ENCODE measurements at regions not wholly inside any gene's neighbourhood (a gene's known extent, or its start where the extent isn't known, plus 50 kb on each side); places are given as distances from the start of the nearest gene placed in this dataset.

DNA sequence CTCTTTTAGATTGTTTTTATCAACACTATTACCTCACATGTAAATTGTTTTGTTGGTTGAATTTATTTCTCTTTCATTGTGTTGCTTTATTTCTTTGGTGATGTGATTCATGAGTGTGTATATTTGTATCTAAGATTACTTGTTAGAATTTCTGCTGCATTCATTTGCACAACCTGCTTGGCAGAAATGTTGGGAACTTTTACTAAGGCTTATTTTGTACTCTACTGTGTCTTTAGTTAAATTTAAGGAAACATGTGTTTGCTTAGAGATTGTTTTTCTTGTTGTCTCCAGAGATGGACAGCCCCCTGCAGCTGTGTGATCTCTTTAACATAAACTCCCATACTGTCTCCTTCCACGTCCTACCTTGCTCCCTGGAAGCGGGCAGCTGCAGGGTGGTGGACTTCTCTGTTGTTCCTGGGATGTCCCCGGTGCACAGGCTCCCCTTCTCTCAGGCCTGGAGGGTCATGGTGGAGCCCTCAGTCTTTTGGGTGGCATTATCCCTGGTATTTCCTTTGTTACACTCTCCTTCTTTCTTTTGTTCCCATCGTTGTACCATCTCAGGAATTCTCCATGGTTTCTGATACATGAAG is 212.0 kb upstream of the SPRY2 start:
- TF ChIP-seq, protein P1, sequence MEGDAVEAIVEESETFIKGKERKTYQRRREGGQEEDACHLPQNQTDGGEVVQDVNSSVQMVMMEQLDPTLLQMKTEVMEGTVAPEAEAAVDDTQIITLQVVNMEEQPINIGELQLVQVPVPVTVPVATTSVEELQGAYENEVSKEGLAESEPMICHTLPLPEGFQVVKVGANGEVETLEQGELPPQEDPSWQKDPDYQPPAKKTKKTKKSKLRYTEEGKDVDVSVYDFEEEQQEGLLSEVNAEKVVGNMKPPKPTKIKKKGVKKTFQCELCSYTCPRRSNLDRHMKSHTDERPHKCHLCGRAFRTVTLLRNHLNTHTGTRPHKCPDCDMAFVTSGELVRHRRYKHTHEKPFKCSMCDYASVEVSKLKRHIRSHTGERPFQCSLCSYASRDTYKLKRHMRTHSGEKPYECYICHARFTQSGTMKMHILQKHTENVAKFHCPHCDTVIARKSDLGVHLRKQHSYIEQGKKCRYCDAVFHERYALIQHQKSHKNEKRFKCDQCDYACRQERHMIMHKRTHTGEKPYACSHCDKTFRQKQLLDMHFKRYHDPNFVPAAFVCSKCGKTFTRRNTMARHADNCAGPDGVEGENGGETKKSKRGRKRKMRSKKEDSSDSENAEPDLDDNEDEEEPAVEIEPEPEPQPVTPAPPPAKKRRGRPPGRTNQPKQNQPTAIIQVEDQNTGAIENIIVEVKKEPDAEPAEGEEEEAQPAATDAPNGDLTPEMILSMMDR (tag by site-specific recombination; IDR thresholded peaks at IDR 0.05), result no peak
- TF ChIP-seq ZSCAN30 (tag by site-specific recombination; IDR thresholded peaks at IDR 0.05) (no peak), MYNN (tag by site-specific recombination; IDR thresholded peaks at IDR 0.05; ENCODE audit: borderline replicate concordance) (no peak), ZNF157 (tag by site-specific recombination; IDR thresholded peaks at IDR 0.05) (no peak), ZBTB7A (tag by site-specific recombination; IDR thresholded peaks at IDR 0.05; ENCODE audit: low read depth) (no peak), ZNF660 (tag by site-specific recombination; IDR thresholded peaks at IDR 0.05) (no peak), ZNF626 (tag by site-specific recombination; IDR thresholded peaks at IDR 0.05) (no peak), ZNF629 (tag by site-specific recombination; IDR thresholded peaks at IDR 0.05) (no peak)
- TF ChIP-seq, protein P2, sequence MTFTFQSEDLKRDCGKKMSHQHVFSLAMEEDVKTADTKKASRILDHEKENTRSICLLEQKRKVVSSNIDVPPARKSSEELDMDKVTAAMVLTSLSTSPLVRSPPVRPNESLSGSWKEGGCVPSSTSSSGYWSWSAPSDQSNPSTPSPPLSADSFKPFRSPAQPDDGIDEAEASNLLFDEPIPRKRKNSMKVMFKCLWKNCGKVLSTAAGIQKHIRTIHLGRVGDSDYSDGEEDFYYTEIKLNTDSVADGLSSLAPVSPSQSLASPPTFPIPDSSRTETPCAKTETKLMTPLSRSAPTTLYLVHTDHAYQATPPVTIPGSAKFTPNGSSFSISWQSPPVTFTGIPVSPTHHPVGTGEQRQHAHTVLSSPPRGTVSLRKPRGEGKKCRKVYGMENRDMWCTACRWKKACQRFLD (tag by site-specific recombination; IDR thresholded peaks at IDR 0.05), result no peak
